ENCODE measurements at regions not wholly inside any gene's neighbourhood (a gene's known extent, or its start where the extent isn't known, plus 50 kb on each side); places are given as distances from the start of the nearest gene placed in this dataset.

DNA sequence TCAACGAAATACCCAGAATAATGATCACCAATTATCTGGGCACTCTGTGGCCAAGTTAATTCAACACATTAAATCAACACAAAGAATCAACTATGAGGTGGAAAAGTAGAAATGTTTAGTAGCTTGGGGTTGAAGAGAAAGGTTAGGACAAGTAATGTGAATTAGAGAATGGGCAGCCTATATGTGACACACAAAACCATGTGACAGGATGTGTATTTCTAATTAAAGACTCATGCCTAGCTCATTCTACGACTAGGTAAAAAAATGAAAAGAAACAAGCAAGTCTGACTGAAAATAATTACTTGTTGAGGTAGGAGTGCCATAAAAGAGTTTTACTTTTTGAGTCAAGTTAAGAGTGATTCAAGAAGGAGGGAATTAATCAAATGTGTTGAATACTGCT, 2646.0 kb upstream of the PCDH20 start:
- H3K36me3 ChIP-seq = no peaks in the 10 kb centered on the region
- no peaks in the 10 kb centered on the region for H3K27me3 ChIP-seq (replicated peaks; ENCODE audit: insufficient read depth)
- H3K4me3 ChIP-seq = no peak overlapping the region
- no peak overlapping the region for H3K27ac ChIP-seq
- TF ChIP-seq, protein P1, sequence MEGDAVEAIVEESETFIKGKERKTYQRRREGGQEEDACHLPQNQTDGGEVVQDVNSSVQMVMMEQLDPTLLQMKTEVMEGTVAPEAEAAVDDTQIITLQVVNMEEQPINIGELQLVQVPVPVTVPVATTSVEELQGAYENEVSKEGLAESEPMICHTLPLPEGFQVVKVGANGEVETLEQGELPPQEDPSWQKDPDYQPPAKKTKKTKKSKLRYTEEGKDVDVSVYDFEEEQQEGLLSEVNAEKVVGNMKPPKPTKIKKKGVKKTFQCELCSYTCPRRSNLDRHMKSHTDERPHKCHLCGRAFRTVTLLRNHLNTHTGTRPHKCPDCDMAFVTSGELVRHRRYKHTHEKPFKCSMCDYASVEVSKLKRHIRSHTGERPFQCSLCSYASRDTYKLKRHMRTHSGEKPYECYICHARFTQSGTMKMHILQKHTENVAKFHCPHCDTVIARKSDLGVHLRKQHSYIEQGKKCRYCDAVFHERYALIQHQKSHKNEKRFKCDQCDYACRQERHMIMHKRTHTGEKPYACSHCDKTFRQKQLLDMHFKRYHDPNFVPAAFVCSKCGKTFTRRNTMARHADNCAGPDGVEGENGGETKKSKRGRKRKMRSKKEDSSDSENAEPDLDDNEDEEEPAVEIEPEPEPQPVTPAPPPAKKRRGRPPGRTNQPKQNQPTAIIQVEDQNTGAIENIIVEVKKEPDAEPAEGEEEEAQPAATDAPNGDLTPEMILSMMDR (IDR thresholded peaks at IDR 0.05) = no peak
- ATAC-seq (ENCODE audit: insufficient number of reproducible peaks, low FRiP score, low read depth) (no peak), DNase-seq (ENCODE audit: low spot score) (no peak)
- H3K4me1 ChIP-seq (ENCODE audit: control insufficient read depth in 1 of 2, low read depth in 2 of 2) = no peaks in the 10 kb centered on the region
- no peaks in the 10 kb centered on the region for H3K9me3 ChIP-seq

DNA sequence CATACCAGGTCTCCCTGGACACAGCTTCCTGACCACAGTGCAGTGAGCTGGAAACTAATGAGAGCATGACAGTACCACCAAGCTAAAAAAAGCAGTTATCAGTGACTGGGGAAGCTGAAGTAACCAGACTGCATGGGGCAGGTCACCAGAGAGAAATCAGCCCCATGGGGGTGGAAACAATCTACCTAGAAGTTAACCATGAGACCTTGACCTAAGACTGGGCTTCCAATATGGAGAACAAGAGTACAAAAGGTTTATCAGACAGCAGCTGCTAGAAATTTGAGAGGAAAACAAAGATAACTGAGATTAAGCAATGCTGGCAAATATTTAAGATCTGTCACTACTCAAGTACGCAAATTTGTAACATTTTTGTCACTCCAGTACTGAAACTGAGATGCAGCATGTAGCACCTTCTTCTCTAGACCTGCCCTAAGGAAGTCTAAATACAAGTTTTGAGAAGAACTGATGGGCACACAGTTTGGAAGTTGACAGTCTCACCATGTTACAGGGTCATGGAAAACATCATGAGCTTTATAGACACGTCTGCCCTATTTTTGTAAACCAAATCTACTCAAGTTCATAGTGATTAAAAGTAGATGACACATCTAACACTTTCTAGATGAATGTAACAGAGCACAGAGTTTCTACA, 2641.8 kb upstream of the PCDH20 start:
- Histone ChIP-seq H3K36me3 (no peaks in the 10 kb centered on the region), H3K4me3 (no peak overlapping the region), H3K4me1 (ENCODE audit: control insufficient read depth in 1 of 2, low read depth in 2 of 2) (no peaks in the 10 kb centered on the region), H3K9me3 (no peaks in the 10 kb centered on the region), H3K27ac (no peak overlapping the region), H3K27me3 (replicated peaks; ENCODE audit: insufficient read depth) (no peaks in the 10 kb centered on the region)
- ATAC-seq (ENCODE audit: insufficient number of reproducible peaks, low FRiP score, low read depth) = no peak
- no peak for DNase-seq (ENCODE audit: low spot score)
- TF ChIP-seq, protein P1 (IDR thresholded peaks at IDR 0.05) = no peak

DNA sequence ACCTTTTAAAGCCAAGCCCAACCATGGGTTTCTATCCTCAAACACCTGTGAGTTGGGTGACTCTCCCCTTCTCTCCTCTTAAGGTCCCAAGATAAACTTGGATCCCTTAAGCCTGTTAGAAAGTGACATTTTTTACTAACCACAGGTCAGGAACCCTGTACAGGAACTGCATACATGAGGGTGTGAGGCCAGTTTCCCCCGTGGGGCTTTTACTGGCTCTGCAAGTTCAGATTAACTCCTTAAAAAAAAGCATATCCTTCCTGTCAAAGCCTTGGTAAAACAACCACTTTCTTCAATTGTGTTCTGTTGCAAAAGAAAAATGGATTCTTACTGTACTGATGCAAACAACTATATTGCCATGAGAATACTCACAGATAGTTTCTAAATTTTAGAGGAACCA, 2638.7 kb upstream of the PCDH20 start:
- H3K27ac ChIP-seq = no peak overlapping the region
- no peaks in the 10 kb centered on the region for H3K4me1 ChIP-seq (ENCODE audit: control insufficient read depth in 1 of 2, low read depth in 2 of 2)
- no peaks in the 10 kb centered on the region for H3K27me3 ChIP-seq (replicated peaks; ENCODE audit: insufficient read depth)
- TF ChIP-seq, protein P1 (IDR thresholded peaks at IDR 0.05) = no peak
- DNase-seq (ENCODE audit: low spot score) (no peak), ATAC-seq (ENCODE audit: insufficient number of reproducible peaks, low FRiP score, low read depth) (no peak)
- H3K4me3 ChIP-seq = no peak overlapping the region
- H3K9me3 ChIP-seq = no peaks in the 10 kb centered on the region
- H3K36me3 ChIP-seq = no peaks in the 10 kb centered on the region

DNA sequence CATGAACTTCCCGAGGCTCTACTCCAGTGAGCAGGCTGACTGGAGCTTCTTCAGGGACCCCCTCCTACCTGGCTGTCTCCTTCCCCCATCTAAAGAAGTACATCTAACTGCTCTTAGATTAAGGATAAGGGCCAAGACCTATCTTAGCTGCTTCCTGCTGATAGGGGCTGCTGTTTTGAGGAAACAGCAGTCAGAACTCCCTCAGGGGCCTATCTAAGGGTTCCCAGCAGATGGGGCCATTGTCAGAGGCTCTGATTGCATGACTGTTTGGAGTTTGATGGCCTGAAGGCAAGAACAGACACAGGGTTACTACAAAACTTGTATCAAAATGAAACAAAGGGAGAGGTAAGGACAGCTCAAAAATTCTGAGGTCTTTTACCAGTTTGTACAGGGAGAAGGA, 2636.9 kb upstream of the PCDH20 start:
- Histone ChIP-seq H3K9me3 (no peaks in the 10 kb centered on the region), H3K36me3 (no peaks in the 10 kb centered on the region), H3K4me1 (ENCODE audit: control insufficient read depth in 1 of 2, low read depth in 2 of 2) (no peaks in the 10 kb centered on the region), H3K4me3 (no peak overlapping the region), H3K27me3 (replicated peaks; ENCODE audit: insufficient read depth) (no peaks in the 10 kb centered on the region), H3K27ac (no peak overlapping the region)
- TF ChIP-seq, protein P1 (IDR thresholded peaks at IDR 0.05) = no peak
- ATAC-seq (ENCODE audit: insufficient number of reproducible peaks, low FRiP score, low read depth) (no peak), DNase-seq (ENCODE audit: low spot score) (no peak)

DNA sequence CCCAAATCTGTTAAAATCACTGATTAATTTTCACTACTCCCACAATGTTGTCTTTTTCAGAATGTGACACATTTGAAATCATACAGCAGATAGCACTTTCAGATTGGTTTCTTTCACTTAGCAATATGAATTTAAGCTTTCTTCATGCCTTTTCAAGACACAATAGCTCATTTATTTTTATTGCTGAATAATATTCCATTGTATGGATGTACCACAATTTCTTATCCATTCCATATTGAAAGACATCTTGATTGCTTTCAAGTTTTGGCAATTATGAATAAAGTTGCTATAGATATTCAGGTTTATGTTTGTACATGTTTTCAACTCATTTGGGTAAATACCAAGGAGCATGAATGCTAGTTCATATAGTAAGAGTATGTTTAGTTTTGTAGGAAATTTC, 2635.6 kb upstream of the PCDH20 start:
- ATAC-seq (ENCODE audit: insufficient number of reproducible peaks, low FRiP score, low read depth) (no peak), DNase-seq (ENCODE audit: low spot score) (no peak)
- Histone ChIP-seq H3K27ac (no peak overlapping the region), H3K4me3 (no peak overlapping the region), H3K36me3 (no peaks in the 10 kb centered on the region), H3K4me1 (ENCODE audit: control insufficient read depth in 1 of 2, low read depth in 2 of 2) (no peaks in the 10 kb centered on the region), H3K27me3 (replicated peaks; ENCODE audit: insufficient read depth) (no peaks in the 10 kb centered on the region), H3K9me3 (no peaks in the 10 kb centered on the region)
- TF ChIP-seq, protein P1 (IDR thresholded peaks at IDR 0.05) = no peak
